ENCODE measurements at regions not wholly inside any gene's neighbourhood (a gene's known extent, or its start where the extent isn't known, plus 50 kb on each side); places are given as distances from the start of the nearest gene placed in this dataset.

DNA sequence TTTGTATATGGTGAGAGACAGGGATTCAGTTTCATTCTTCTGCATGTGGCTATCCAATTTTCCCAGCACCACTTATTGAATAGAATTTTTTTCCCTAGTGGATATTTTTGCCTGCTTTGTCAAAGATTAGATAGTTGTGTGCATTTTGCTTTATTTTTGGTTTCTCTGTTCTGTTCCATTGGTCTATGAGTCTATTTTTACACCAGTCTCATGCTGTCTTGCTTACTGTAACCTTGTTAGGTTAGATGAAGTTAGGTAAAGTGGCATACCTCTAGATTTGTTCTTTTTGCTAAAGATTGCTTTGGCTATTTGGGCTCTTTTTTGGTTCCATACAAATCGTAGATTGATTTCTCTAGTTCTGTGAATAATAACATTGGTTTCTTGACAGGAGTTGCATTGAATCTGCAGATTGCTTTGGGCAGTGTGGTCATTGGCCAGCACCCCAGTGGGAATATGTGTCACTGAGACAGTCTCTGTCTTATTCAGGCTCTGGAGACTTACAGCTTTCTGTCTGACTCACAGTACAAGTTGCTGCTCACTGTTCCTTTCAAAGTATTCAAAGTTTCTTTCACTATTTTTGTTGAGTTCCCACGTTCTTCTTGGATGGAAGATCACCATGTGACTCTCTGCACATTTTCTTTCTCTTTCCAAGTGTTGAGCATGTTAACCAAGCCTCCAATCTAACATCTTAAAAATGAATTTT, 709.1 kb downstream of the CDH11 start:
- peak; percentile 51 for DNase-seq (ENCODE audit: low read depth)

DNA sequence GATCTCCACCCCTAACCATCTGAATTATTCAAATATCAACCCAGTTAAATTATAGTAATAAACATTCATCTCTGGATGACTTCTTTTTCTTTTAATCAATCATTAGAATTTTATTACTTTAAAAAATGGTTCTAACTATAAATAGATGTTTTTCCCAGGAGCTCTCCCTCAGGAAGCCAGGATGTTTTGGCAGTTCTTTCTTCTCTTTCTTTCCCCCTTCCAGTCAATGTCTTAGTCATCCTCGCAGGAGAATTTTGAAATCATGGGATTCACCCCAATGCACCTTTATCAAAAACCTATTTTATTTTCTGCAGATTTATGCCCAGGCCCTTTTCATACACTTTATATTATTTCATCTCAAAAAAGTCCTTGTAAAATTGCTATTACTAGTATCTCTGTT, 711.6 kb downstream of the CDH11 start:
- no peak for DNase-seq (ENCODE audit: low read depth)

GRCh38 chr16:64409783-64410210, 712.1 kb downstream of the CDH11 start:
- no peak for DNase-seq (ENCODE audit: low read depth)

GRCh38 chr16:64408699-64409098, 713.2 kb downstream of the CDH11 start:
- DNase-seq (ENCODE audit: low read depth) = no peak

- no peak for DNase-seq (ENCODE audit: low read depth)
Observed at GRCh38 chr16:64406770-64407181, 715.1 kb downstream of the CDH11 start.

- no peak for DNase-seq (ENCODE audit: low read depth)
Observed at GRCh38 chr16:64403352-64403751, 718.5 kb downstream of the CDH11 start.

DNA sequence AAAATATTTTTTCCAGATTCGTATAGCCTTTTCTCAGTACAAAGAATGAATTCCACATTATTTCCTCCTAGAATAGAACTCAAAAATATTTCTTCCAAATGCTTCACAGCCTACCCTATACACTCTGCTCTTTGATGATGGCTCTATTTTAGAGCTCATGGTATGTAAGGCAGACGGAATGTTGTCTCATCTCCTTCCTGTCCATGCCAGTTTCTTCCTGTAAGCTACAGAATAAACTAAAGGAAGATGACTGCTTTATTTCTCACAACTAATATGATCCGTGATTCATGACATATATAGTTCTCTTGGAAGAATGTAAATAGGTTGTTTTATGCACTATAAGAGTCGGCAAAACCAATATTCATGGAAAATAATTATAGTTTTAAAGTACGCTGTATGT, 723.1 kb downstream of the CDH11 start:
- peak; percentile 64 for DNase-seq (ENCODE audit: low read depth)

DNA sequence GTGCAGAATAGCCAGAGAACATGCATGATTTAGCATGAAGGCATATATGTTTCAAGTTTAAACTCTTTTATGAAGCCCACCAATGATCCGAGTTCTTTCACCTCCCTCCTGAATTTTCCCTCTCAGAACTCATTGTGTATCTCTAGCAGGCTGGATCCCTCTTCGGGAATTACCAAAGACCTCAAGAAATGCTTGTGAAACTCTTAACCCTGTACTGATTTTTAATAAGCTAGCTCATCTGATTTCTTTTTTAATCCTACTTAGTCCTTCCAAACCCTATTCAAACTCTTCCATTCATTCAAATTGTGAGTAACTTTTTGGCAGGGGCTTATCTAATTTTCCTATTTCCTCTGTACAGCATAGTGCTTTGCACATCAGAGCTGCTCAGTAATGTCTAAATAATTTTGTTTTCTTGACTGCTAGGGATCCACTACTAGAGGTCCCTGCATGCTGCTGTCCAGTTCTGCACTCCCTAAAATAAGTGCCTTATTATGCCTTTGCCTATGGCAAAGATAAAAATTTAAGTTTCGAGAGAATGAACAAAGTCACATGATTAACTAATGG, 723.8 kb downstream of the CDH11 start:
- peak; percentile 11 for DNase-seq (ENCODE audit: low read depth)

DNA sequence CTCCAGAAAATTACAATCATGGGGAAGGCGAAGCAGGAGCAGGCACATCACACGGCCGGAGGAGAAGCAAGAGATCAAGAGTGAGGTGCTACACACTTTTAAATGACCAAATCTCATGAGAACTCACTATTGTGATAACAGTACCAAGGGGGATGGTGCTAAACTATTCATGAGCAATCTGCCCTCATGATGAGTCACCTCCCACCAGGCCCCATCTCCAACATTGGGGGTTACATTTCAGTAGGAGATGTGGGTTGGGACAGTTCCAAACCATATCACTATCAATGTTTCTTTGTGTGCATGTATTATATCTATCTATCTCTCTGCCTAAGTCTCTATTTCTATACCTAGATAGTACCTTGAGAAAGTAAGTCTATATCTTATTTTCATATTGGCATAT, 724.8 kb downstream of the CDH11 start:
- peak; percentile 79 for DNase-seq (ENCODE audit: low read depth)

GRCh38 chr16:64394061-64394460, 727.8 kb downstream of the CDH11 start:
- no peak for DNase-seq (ENCODE audit: low read depth)

DNA sequence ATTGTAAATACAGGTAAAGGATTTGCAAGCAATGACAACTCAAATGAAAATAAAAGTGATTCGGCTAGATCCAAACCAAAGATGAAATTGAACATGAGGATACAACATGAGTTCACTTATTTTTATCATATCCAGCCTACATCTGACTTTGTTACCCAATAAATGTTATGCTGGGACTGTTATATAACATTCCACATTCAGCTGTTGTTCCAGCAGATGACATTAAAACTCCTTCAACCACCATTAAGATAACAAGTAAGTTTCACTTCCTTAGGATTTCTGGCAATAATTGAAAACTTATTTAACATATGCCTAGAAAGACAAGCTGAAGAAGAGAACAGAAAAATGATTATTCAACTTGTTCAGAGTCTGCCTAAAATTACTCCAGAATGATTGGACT, 729.4 kb downstream of the CDH11 start:
- no peak for DNase-seq (ENCODE audit: low read depth)

GRCh38 chr16:64391063-64391600, 730.7 kb downstream of the CDH11 start:
- peak; percentile 79 for DNase-seq (ENCODE audit: low read depth)

DNA sequence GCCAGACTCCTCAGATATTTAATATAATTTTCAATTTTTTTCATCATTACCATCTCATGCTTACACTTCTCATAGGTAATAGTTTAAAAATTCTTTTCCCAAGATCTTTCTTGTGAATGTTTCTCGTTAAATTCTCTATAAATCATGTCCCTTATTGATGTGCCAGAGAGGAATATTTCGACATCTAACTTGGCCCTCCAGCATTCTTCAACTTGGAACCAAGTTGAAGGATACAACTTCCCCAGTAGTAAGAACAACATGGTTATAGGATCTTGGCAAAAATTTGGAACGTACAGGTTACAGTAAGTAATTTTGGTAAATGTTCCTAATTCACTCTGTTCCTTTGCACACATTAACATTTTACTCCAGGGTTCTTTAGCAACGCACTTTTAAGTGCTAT, 731.8 kb downstream of the CDH11 start:
- DNase-seq (ENCODE audit: low read depth) = no peak

DNA sequence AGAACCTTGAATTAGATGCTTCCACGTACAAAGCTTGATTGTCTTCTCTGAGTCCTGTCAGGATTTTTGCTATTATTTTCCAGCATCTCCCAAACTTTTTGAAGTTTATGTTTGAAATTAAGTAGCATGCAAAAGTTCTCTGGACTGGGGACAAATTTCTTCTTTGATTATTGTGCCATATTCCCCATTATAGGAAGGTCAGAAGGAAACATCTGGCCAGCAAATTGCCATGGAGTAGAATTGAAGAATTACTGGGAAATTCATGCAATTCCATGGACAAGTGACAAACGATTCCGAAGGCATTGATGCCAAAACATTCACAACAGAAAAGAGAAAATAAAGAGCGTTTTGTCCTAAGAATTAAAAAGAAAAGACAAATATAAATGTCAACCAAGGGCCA, 737.2 kb downstream of the CDH11 start:
- no peak for DNase-seq (ENCODE audit: low read depth)

- DNase-seq (ENCODE audit: low read depth) = no peak
Observed at GRCh38 chr16:64381979-64382378, 739.9 kb downstream of the CDH11 start.

- DNase-seq (ENCODE audit: low read depth) = no peak
Observed at GRCh38 chr16:64380751-64381150, 741.1 kb downstream of the CDH11 start.

GRCh38 chr16:64375391-64375980, 746.4 kb downstream of the CDH11 start:
- DNase-seq (ENCODE audit: low read depth) = no peak

DNA sequence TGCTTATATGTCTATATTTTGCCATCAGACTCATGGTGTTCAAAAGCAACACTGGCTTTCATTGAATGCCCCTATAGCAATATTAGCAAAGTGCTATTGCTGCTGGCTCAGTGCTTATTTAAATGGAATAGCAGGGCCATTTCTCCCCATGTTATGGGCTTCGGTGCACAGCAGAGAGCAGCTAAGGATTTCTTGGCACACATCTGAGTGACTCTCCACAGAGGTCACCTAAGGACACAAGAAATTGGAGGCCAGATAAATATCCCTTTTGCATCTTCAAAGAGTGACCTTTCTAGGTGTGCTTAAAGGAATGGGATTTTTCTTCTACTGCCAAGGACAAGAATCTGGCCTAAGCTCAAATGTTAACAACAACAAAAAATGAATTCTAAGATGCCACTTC, 751.8 kb downstream of the CDH11 start:
- no peak for DNase-seq (ENCODE audit: low read depth)

- DNase-seq (ENCODE audit: low read depth) = no peak
Observed at GRCh38 chr16:64365448-64365931, 756.4 kb downstream of the CDH11 start.

- no peak for DNase-seq (ENCODE audit: low read depth)
Observed at GRCh38 chr16:64364894-64365293, 757.0 kb downstream of the CDH11 start.

DNA sequence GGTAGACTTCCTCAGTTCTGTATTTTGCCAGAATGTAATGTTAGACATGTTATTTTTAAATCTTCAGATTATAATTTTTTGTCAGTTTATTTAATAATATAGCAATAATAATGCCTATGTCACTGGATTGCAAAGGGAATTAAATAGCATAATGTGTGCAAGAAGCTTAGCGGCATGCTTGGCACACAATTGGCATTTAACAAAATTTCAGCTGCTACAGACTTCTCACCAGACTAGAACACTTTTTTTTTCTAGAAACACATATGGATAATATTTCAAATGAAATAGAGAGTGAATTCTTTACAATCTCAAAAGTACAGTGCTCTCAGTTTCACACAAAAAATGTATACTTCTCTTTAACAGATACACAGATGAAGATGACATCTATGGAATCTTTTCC, 757.4 kb downstream of the CDH11 start:
- DNase-seq (ENCODE audit: low read depth) = no peak

- no peak for DNase-seq (ENCODE audit: low read depth)
Observed at GRCh38 chr16:64364016-64364415, 757.8 kb downstream of the CDH11 start.

- no peak for DNase-seq (ENCODE audit: low read depth)
Observed at GRCh38 chr16:64363039-64363438, 758.8 kb downstream of the CDH11 start.

Data from HT1080 (cell line).